ENCODE measurements at regions not wholly inside any gene's neighbourhood (a gene's known extent, or its start where the extent isn't known, plus 50 kb on each side); places are given as distances from the start of the nearest gene placed in this dataset.

DNA sequence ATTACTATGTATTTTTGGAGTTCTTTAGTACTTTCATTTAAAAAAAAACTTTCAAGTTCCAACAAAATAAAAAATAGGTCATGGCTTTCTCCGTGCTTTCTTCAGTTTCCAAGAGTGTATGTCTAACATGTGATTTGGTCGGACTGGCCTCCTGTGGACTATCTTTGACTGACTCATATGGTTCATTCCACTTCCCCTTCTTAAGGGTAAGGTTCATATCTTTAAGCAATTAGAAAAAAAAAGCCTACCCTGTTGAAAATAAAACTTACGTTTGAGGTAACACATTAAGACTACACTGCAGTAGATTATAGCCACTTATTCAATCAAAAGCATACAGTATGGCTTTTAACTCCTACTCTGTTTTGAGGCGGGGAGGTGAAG, 112.8 kb upstream of the AHR start:
- no peak for FAIRE-seq
- no peak overlapping the region for H2AFZ ChIP-seq (ENCODE audit: low read length)
- H3K27ac ChIP-seq (ENCODE audit: low read depth, low read length), result no peak overlapping the region
- no peak overlapping the region for H4K8ac ChIP-seq (ENCODE audit: extremely low read depth, insufficient read depth, low read length)
- H3K36me3 ChIP-seq (ENCODE audit: control insufficient read depth in 2 of 4, insufficient read depth in 4 of 4, low read length in 3 of 4), result no peaks in the 10 kb centered on the region
- no peaks in the 10 kb centered on the region for H3K4me1 ChIP-seq (replicated peaks in 1 of 4; ENCODE audit: control insufficient read depth in 3 of 4, insufficient read depth in 4 of 4, low read length in 3 of 4)
- H3K14ac ChIP-seq (ENCODE audit: insufficient read length), result no peak overlapping the region
- H3K23me2 ChIP-seq (ENCODE audit: low read depth, low read length), result no peaks in the 10 kb centered on the region
- no peaks in the 10 kb centered on the region for H3K79me2 ChIP-seq (ENCODE audit: control insufficient read depth in 1 of 2, insufficient read depth in 2 of 2, low read length in 2 of 2)
- POLR2A ChIA-PET (ENCODE audit: partially characterized antibody), result no interaction called here
- no peak overlapping the region for H3K23ac ChIP-seq (ENCODE audit: insufficient read length)
- no peak overlapping the region for H3K4me3 ChIP-seq (ENCODE audit: extremely low read depth in 1 of 4, insufficient read depth in 2 of 4, low read depth in 3 of 4, low read length in 4 of 4)
- H2BK12ac ChIP-seq (ENCODE audit: low read depth, low read length), result no peak overlapping the region
- no peaks in the 10 kb centered on the region for H4K20me1 ChIP-seq (replicated peaks in 1 of 2; ENCODE audit: control insufficient read depth in 1 of 2, insufficient read depth in 2 of 2, low read length in 2 of 2)
- no peak for DNase-seq (ENCODE audit: low read depth in 1 of 2, low spot score in 2 of 2)
- H3K79me1 ChIP-seq (ENCODE audit: low read depth, low read length), result no peaks in the 10 kb centered on the region
- WGBS, 2 experiments (ENCODE audit: extremely low coverage in 1 of 2, insufficient coverage in 1 of 2, insufficient read length in 1 of 2, insufficient replicate concordance in 2 of 2, low coverage in 1 of 2, low lambda C conversion rate in 2 of 2, missing lambda C conversion rate in 1 of 2), result 83% methylated on average over 4 of the region's 4 CpGs; no CpG with 5 or more reads in 1 of the 2 experiments
- H3K4ac ChIP-seq (replicated peaks; ENCODE audit: insufficient read length, low read depth, low read length), result no peak overlapping the region
- no peak overlapping the region for H2BK120ac ChIP-seq (replicated peaks; ENCODE audit: low read depth, low read length)
- H2BK5ac ChIP-seq (ENCODE audit: low read depth, low read length), result no peak overlapping the region
- H2BK15ac ChIP-seq (ENCODE audit: low read length), result no peak overlapping the region
- H2AK5ac ChIP-seq (ENCODE audit: low read depth, low read length), result no peak overlapping the region
- H4K91ac ChIP-seq (replicated peaks; ENCODE audit: insufficient read length, low read length), result no peak overlapping the region
- no peak overlapping the region for H3K56ac ChIP-seq (replicated peaks; ENCODE audit: insufficient read length, low read depth, low read length)
- H4K5ac ChIP-seq (ENCODE audit: insufficient read length, low read depth, low read length), result no peak overlapping the region
- CTCF ChIA-PET (ENCODE audit: partially characterized antibody), result no interaction called here
- no peak overlapping the region for H3K4me2 ChIP-seq (ENCODE audit: insufficient read depth in 1 of 2, low read depth in 2 of 2, low read length in 2 of 2)
- TF ChIP-seq YY1 (IDR thresholded peaks at IDR 0.05; ENCODE audit: low read depth, low read length), result no peak
- TF ChIP-seq TAF7 (optimal IDR thresholded peaks at IDR 0.05; ENCODE audit: borderline replicate concordance, low read depth, low read length), result no peak
- TF ChIP-seq JUN (IDR thresholded peaks at IDR 0.05; ENCODE audit: low read depth, low read length), result no peak
- TF ChIP-seq SIX5 (IDR thresholded peaks at IDR 0.05; ENCODE audit: low read depth, low read length), result no peak
- no peak for TF ChIP-seq SP2 (IDR thresholded peaks at IDR 0.05; ENCODE audit: low read length)
- no peak for TF ChIP-seq SAP30 (IDR thresholded peaks at IDR 0.05; ENCODE audit: insufficient read depth, insufficient replicate concordance, low read length)
- TF ChIP-seq POU5F1 (IDR thresholded peaks at IDR 0.05; ENCODE audit: low read depth, low read length), result no peak
- TF ChIP-seq BRCA1 (IDR thresholded peaks at IDR 0.05; ENCODE audit: low read depth, low read length), result no peak
- TF ChIP-seq ASH2L (IDR thresholded peaks at IDR 0.05; ENCODE audit: low read length), result no peak
- TF ChIP-seq, protein P1, sequence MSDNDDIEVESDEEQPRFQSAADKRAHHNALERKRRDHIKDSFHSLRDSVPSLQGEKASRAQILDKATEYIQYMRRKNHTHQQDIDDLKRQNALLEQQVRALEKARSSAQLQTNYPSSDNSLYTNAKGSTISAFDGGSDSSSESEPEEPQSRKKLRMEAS (IDR thresholded peaks at IDR 0.05), result no peak
- no peaks in the 10 kb centered on the region for H3K27me3 ChIP-seq (replicated peaks in 1 of 4; ENCODE audit: control insufficient read depth in 3 of 4, extremely low read depth in 1 of 4, insufficient read depth in 3 of 4, low read length in 3 of 4)
- H3K9ac ChIP-seq (replicated peaks in 1 of 4; ENCODE audit: extremely low read depth in 1 of 4, low read depth in 3 of 4, low read length in 3 of 4), result no peak overlapping the region
- no peak overlapping the region for H3K18ac ChIP-seq (ENCODE audit: extremely low read depth, low read length)
- H2BK20ac ChIP-seq (ENCODE audit: low read length), result no peak overlapping the region
- no peaks in the 10 kb centered on the region for H3K9me3 ChIP-seq (ENCODE audit: insufficient read depth in 2 of 2, low read depth in 1 of 2, low read length in 1 of 2)
